OCI-M2 (cell line): ENCODE measurements at regions not wholly inside any gene's neighbourhood (a gene's known extent, or its start where the extent isn't known, plus 50 kb on each side); places are given as distances from the start of the nearest gene placed in this dataset.

Experiments
- DNase-seq: peaks from one replicate; lab custom pipeline; 2025; ENCODE audit not compliant: unreplicated experiment; lab: John Stamatoyannopoulos, UW

GRCh38 chr2:209334188-209335017 is 89.4 kb upstream of the MAP2 start:
- DNase-seq, result peak; percentile 12

- DNase-seq, result no peak
These were observed 83.3 kb upstream of the MAP2 start for GRCh38 chr2:209340522-209340921.

- no peak for DNase-seq
These were observed 79.5 kb upstream of the MAP2 start for GRCh38 chr2:209344349-209344748.

GRCh38 chr2:209348433-209348832 is 75.4 kb upstream of the MAP2 start:
- no peak for DNase-seq

GRCh38 chr2:209351636-209352035 is 72.2 kb upstream of the MAP2 start:
- DNase-seq, result no peak

- DNase-seq, result no peak
These were observed 64.9 kb upstream of the MAP2 start for GRCh38 chr2:209358992-209359391.

- DNase-seq, result no peak
These were observed 56.6 kb upstream of the MAP2 start for GRCh38 chr2:209367075-209367747.

- no peak for DNase-seq
These were observed 55.4 kb upstream of the MAP2 start for GRCh38 chr2:209368406-209368805.

- DNase-seq, result no peak
These were observed 54.9 kb upstream of the MAP2 start for GRCh38 chr2:209368914-209369313.

GRCh38 chr2:209369656-209370055 is 54.2 kb upstream of the MAP2 start:
- no peak for DNase-seq

- DNase-seq, result no peak
These were observed 52.4 kb upstream of the MAP2 start for GRCh38 chr2:209371407-209371806.
